Muscle of leg (tissue), 3 donors: ENCODE measurements at regions not wholly inside any gene's neighbourhood (a gene's known extent, or its start where the extent isn't known, plus 50 kb on each side); places are given as distances from the start of the nearest gene placed in this dataset.

Experiments
- DNase-seq: peaks from one replicate; pipeline ENCODE4 v3.0.0; 2013
- H3K27ac ChIP-seq: one replicate; pipeline ENCODE4 v1.5.1; 2013; ENCODE audit warnings: mild to moderate bottlenecking, low read length, control low read depth
- H3K27me3 ChIP-seq: one replicate; pipeline ENCODE4 v1.6.1; 2013; ENCODE audit warnings: low read length; ENCODE audit not compliant: control insufficient read depth, insufficient read depth
- H3K36me3 ChIP-seq: one replicate; pipeline ENCODE4 v1.6.1; 2013; ENCODE audit warnings: low read length; ENCODE audit not compliant: control insufficient read depth, insufficient read depth
- H3K4me1 ChIP-seq: one replicate; pipeline ENCODE4 v1.6.1; 2013; ENCODE audit warnings: low read length; ENCODE audit not compliant: control insufficient read depth, insufficient read depth
- H3K4me3 ChIP-seq: one replicate; pipeline ENCODE4 v1.5.1; 2013; ENCODE audit warnings: low read length, control low read depth
- H3K9me3 ChIP-seq: replicated peaks from 2 replicates; pipeline ENCODE4 v1.6.1; 2013; ENCODE audit warnings: low read depth, low read length; ENCODE audit not compliant: control insufficient read depth
- WGBS: methylation state at CpG from one replicate; pipeline ENCODE4 v1.1.5; 2013; ENCODE audit warnings: missing lambda C conversion rate; ENCODE audit not compliant: insufficient coverage; 5-methylcytosine and 5-hydroxymethylcytosine counted together

DNA sequence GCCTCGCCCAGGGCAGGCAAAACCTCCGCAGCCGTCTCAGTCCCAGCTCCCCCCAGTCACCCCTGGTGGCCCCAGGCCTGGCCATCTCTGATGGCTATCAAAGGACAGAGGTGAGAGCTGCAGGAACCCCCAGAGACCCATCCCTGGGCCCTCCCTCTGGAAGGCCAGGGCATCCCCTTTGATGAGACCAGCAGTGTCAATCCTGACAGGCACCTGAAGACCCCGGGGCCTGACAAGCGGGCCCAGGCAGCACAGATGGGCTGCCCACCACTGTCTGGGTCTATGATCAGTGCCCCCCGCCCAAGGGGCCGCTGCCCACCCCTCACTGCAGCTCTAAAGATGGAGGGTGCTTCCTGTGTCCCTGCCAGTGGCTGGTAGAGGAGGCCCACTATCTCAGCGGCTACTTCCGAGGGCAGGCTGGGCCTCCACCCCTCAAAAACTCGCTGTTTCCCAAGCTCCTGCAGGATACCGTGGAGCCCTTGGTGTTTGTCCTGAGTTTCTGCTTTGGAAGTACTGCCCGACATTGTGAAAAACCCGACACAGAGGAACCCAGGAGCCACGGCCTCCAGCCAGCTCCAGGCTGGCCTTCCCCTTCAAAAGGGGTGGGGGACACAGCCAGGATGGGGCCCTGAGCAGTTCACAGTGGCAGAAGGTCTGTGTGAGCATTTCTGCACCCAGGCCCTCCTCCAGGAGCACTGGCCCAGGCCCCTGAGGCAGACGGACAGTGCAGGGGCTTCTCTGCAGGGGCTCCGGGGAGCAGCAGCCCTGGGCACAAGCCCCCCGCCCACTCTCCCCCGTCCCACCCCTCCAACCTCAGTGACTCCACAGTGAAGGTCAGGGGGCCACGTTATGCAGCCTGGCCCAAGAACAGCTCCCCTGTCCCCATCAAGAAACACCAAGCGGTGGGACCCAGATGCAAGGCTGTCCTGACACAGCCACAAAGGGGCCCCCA, 99.2 kb downstream of the PDGFA start:
- H3K27ac ChIP-seq: no peak overlapping the region
- WGBS: 67% methylated on average over 13 of the region's 20 CpGs
- peaks cover 13% of the 10 kb centered on the region for H3K4me1 ChIP-seq
- peaks cover 24% of the 10 kb centered on the region for H3K27me3 ChIP-seq
- no peak overlapping the region for H3K4me3 ChIP-seq
- H3K9me3 ChIP-seq: peaks cover 14% of the 10 kb centered on the region
- DNase-seq: no peak
- H3K36me3 ChIP-seq: no peaks in the 10 kb centered on the region

DNA sequence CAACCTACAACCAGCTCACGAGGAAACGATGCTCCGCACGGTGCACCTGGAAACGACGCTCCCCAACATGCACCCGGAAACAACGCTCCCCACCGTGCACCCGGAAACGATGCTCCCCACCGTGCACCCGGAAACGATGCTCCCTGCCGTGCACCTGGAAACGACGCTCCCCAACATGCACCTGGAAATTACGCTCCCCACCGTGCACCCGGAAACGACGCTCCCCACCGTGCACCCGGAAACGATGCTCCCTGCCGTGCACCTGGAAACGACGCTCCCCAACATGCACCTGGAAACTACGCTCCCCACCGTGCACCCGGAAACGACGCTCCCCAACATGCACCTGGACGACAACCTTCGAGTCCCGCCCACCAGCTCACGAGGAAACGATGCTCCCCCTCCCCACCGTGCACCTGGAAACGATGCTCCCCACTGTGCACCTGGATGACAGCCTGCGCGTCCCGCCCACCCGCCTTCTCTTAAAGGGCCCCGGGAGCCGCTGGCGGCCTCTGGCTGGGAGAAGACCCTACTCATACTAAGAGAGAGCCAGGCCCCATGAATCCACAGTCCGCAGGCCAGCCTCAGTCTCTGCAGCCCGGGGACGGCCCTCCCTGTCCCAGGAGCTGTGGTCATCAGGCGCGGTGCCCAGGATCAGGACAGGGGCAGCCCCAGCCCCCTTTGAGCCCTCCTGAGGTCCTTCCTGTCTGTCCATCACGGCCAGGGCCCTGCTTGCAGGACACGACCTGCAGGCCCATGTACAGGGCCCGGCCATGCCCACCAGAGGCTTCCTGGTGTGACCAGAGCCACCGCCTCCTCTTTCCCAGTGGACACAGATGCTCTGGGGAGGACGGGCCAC, 98.3 kb downstream of the PDGFA start:
- Histone ChIP-seq H3K4me1 (peaks cover 20% of the 10 kb centered on the region), H3K27me3 (peaks cover 27% of the 10 kb centered on the region), H3K36me3 (no peaks in the 10 kb centered on the region), H3K27ac (no peak overlapping the region), H3K4me3 (no peak overlapping the region), H3K9me3 (peaks cover 14% of the 10 kb centered on the region)
- no peak for DNase-seq
- 39% methylated on average over 54 of the region's 57 CpGs for WGBS

DNA sequence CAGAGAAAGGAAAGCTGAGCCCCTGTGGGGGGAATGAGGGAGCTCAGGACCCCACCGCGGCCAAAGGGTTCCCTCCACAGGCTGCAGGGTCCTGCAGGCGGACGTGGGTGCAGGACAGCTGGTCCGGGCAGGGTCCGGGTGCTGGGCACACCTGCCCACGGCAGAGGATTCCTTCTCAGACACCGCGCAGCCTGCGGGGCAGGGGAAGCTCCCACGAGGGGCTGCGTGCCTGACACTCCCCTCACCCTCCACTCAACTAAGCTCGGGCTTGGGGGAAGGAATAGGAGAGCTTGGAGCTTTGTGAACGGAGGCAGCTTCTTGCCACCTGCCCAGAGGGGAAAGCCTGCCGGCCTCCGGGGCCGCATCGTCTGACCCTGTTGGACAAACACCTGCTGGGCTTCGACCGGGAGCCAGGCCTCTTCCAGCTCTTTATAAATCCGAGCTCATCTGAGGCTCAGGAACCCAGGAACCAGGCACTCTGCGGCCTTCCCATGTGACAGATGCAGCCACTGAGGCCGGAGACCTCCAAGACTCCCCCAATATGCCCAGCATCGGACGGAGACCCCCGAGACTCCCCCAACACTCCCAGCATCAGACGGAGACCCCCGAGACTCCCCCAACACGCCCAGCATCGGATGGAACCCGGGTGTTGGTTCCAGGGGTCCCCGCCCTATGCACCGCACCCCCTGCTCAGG, 97.3 kb downstream of the PDGFA start:
- peaks cover 10% of the 10 kb centered on the region for H3K9me3 ChIP-seq
- no peak overlapping the region for H3K27ac ChIP-seq
- DNase-seq: no peak
- 83% methylated on average over 18 of the region's 33 CpGs for WGBS
- no peaks in the 10 kb centered on the region for H3K36me3 ChIP-seq
- H3K4me1 ChIP-seq: peaks cover 20% of the 10 kb centered on the region
- H3K4me3 ChIP-seq: no peak overlapping the region
- H3K27me3 ChIP-seq: peaks cover 30% of the 10 kb centered on the region

DNA sequence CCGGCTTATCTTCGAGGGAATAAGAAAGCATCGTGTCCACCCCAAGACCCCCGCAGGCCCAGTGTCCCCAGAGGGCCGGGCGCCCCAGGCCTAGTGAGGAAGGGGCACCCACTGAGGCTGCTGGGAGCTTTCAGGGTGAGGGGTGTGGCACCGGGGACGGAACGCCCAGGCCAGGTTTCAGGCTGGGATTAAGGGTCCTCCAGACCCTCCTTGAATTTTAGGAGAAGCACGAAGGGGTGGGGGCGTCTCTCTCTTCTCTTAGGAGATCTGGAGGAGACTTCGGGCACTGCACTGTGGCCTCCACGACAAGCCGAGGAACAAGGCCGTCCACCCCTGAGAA, 96.8 kb downstream of the PDGFA start:
- H3K27ac ChIP-seq: no peak overlapping the region
- peaks cover 20% of the 10 kb centered on the region for H3K4me1 ChIP-seq
- WGBS: 87% methylated on average over 9 of the region's 15 CpGs
- H3K4me3 ChIP-seq: no peak overlapping the region
- no peaks in the 10 kb centered on the region for H3K36me3 ChIP-seq
- DNase-seq: no peak
- H3K27me3 ChIP-seq: peaks cover 30% of the 10 kb centered on the region
- H3K9me3 ChIP-seq: peaks cover 5% of the 10 kb centered on the region

DNA sequence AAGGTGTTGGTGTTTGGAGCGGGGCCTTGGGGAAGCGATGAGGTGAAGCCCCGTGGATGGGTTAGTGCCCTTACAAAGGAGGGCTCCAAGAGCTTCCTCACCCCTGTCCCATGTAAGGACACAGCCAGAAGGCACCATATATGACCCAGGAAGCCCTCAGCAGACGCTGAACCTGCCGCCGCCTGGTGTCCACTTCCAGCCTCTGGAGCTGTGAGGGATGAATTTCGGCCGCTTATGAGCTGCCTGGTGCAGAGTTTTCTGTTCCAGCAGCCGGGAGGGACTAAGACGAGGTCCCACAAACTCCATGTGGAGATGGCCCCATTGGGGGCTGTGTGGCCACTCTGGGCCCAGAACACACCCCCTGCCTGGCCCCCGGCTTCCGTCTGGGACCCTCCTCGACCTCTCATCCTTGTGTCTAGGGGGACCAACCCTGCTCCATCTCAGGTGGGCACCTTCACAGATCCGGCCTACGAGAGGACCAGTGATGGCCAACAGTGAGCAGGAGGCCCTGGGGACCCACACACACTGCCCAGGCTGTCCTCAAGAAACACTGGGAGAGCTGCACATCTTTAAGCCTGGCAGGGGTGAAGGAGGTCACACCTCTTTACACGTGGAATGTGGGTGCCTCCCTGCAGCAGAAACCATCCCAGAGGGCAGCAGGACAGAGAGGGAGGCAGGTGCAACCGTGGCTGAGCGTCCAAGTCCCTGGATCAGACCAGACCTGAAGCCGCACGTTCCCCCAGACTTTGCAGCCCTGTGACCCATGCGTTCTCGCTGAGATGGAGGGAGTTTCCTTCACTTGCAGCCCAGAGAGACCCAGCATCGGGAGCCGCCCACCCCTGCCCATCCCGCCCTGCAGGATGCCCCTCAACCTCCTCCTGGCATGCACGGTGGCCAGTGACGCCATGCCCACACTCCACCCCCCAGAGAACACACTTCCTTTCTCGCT, 96.1 kb downstream of the PDGFA start:
- Histone ChIP-seq H3K27ac (no peak overlapping the region), H3K4me3 (no peak overlapping the region), H3K9me3 (no peaks in the 10 kb centered on the region), H3K4me1 (peaks cover 20% of the 10 kb centered on the region), H3K36me3 (no peaks in the 10 kb centered on the region), H3K27me3 (peaks cover 30% of the 10 kb centered on the region)
- WGBS: 88% methylated on average over 17 of the region's 28 CpGs
- DNase-seq: no peak

DNA sequence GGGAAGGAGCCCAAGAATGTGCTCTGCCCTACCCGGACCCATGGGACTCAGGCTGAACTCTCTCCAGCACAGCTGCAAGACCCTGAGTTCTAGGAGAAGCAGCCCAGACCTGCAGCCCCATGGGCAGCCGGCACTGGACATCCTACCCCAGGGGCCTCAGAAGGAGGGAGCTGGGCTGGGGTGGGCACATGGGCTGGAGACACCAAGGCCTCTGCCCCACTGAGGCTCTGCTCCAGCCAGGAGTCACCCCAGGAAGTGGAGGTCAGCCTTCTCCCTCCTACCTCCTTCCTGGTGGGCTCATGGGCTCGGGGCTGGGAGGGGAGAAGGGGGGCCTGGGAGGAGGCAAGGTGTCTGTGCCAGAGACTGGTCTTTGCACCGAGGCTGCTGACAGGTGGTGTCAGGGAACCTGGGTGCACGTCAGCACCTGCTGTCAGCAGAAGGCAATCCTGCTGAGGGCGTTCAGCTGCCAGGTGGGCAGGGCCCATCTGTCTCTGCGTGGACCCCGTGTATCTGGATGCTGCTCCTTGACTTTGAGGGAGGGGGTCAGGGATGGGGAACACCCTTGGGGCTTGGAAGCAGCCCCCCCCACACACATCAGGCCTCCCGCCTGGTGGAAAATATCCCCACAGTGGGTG, 95.2 kb downstream of the PDGFA start:
- no peaks in the 10 kb centered on the region for H3K36me3 ChIP-seq
- H3K27ac ChIP-seq: no peak overlapping the region
- no peak overlapping the region for H3K4me3 ChIP-seq
- H3K27me3 ChIP-seq: peaks cover 30% of the 10 kb centered on the region
- no peaks in the 10 kb centered on the region for H3K9me3 ChIP-seq
- peaks cover 20% of the 10 kb centered on the region for H3K4me1 ChIP-seq
- DNase-seq: no peak
- WGBS: 56% methylated on average over 4 of the region's 9 CpGs

DNA sequence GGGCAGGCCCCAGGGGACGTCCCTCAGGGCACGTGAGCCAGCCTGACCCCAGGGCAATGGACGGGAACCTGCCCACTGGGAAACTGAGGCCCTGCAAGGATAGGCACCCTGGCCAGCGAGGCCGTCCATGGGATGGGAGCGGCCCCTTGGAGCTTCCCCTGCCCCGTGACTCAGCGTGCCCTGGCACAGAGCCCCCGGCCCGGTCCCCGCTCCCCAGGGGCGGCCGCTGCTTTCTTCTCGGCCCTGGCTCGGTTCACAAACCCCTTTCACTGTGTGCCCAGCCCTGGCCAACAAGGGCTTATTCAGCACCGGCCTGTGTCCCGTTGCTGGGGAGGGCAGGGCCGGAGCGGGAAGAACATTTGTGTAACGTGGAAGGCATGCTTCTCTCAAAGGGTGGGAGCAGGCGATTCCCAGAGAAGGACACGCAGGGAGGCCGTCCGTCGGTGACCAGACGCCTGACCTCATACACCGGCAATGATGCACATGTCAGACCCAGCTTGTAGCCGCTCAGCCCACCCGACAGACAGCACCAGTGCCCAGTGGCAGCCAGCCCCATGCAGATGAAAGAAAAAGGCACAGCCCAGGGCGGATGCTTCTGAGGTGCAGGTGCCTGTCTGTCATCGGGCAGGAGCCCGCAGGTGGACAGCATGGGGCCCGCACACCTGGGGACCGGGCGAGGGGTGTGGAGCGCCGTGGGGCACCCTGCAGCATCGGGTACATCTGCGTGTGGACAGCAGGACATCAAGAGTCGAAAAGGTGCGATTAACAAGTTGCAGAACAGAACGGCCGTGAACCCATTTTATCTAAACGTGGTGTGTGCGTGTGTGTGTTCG, 94.5 kb downstream of the PDGFA start:
- peak; percentile 60 for DNase-seq
- WGBS: 54% methylated on average over 45 of the region's 46 CpGs
- Histone ChIP-seq H3K36me3 (no peaks in the 10 kb centered on the region), H3K4me1 (peaks cover 20% of the 10 kb centered on the region), H3K4me3 (no peak overlapping the region), H3K27me3 (peaks cover 29% of the 10 kb centered on the region), H3K9me3 (no peaks in the 10 kb centered on the region), H3K27ac (no peak overlapping the region)

DNA sequence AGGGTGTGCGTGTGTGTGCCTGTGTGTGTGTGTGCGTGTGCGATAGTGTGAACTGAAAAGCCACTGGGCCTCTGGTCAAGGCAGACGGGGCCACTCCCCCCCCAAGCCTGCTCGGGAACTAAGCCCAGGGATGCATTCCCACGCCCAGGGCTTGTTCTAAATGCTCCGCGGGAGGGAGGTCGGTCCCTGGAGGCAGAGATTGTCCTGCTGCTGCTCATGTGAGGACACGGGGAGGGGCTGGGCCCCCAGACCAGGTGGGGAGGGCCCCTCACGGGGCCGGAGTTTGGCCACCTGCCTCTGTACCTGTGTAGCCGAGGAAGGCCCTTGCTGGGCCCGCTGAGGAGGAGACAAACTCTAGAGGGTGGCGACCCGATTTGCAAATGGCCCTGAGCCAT, 93.9 kb downstream of the PDGFA start:
- WGBS: 24% methylated on average over 10 of the region's 16 CpGs
- H3K36me3 ChIP-seq: no peaks in the 10 kb centered on the region
- H3K4me1 ChIP-seq: peaks cover 20% of the 10 kb centered on the region
- no peak overlapping the region for H3K27ac ChIP-seq
- H3K27me3 ChIP-seq: peaks cover 24% of the 10 kb centered on the region
- H3K4me3 ChIP-seq: no peak overlapping the region
- no peak for DNase-seq
- no peaks in the 10 kb centered on the region for H3K9me3 ChIP-seq
